ENCODE measurements at regions not wholly inside any gene's neighbourhood (a gene's known extent, or its start where the extent isn't known, plus 50 kb on each side); places are given as distances from the start of the nearest gene placed in this dataset.
A peak's percentile ranks its signal among the peaks of the same experiment; 100 is the strongest.

DNA sequence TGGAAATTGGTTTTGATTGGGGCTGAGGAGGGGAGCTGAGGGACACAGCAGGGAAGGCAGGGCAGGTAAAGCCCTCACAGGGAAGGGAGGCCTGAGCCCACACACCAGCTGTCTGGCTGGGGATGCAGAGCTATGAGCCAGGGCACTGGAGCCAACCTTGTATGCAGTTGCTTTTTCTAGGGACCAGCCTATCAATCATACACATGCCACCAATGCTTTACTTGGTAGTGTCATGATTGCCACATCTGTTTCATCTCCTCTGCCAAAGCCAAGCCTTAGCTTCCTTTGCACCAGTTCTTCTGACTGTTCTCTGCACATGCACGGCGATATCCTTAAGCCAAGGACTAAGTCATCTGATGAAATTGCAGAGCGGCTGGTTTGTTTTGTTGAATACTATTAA, 207.1 kb upstream of the PLET1 start:
- DNase-seq, result no peak

DNA sequence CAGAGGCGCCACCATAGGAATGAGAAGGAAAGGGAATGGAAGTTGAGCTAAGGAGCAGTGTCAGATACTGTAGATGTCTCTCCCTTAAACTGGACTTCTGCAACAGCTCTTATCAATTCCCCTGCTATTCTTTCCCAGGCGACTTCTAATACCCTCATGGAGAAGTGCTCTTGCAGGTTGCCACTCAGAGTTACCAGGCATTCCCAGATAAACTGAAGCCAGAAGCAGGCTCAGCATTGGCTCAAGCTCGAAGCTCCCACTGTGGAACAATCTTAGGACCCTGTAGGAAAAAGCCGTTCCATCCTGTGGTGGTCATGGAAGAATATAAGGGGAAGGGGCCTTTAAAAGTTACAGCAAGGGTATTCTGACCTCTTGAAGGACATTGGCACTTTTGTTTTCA, 208.7 kb upstream of the PLET1 start:
- no peak for DNase-seq

DNA sequence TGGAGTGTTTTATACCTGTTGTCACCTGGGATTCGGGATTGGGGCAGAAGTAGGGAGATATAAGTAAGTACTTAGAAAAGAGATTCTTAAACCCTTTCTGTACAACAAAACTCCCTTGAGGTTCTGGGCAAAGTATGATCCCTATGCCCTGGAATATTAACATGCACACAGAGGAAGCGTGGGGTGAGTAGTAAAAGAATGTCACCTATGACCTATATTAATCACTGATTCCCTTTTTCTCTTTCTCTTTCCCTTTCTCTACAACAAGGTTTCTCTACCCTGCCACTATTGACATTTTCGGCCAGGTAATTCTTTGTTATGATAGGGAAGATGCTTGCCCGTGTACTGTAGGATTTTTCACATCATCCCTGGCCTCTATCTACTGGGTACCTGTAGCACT, 209.7 kb upstream of the PLET1 start:
- no peak for DNase-seq

DNA sequence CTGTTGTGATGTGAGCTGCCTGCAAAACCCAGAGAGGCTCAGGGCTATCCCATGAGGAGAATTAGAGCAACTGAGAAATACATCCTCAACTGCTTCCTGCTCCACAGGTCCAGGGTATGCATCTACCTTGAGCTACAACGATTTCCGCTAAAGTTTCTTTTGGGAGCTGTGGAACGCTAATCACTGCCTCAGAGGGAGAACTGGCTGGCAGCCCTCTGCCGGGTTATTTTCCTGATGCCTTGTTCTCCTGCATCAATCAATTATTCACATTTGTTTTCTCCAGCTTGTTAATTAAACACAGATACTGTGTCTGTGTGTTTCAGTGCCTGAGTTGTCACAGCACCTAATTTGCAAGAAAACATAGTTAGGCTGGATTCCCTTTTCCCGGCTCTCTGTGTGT, 211.1 kb upstream of the PLET1 start:
- DNase-seq, result no peak

DNA sequence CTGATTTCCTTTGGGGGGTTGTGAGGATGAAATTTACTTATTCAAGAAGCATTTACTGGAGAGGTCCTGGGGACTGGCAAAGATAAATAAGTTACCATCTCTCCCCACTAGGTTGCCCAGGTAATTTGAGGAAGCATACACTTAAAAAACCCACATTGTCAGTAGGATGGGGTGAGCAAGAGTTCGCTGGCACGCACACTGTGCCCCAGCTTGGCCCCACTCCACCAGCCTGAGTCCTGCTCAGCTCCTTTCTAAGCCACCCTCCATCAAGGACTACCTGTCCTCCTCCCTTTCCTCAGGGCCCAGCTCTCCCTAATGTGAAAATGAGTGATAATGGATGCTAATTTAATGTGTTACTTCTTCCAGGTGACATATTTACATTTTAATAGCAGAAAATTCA, 216.5 kb upstream of the PLET1 start:
- no peak for DNase-seq

DNA sequence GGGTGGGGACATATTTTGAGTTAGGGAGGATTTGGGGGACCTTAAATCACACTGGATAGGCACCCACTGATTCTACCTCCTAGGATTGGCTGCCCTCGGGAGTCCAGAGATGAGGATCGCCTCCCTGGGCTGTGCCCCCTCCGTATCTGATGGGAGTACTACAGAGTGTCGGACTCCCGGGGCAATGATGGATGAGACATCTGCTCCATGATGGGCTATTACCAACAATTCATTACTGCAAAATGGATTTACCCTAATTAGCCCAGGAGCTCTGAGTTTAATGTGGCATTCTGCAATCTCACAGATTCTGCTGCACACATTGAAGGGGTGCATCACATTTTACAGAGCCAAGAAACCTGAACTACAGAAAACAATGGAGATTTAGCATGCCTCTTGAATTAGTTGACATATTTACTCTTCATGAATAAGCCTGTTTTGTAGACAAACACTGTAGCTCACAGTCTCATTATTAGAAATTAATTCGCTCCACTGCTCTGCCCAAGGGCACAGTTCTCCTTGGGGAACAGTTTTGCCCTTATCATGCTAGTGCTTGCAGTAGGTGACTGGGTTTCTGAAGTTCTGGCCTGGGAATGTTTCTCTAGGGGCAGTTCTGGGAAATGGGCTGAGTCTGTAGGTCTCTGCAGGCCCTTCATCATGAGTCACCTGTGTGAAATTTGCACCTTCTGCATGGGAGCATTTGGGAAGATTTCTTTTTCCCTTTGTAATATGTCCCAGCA, 217.1 kb upstream of the PLET1 start:
- DNase-seq, result peak; percentile 53

DNA sequence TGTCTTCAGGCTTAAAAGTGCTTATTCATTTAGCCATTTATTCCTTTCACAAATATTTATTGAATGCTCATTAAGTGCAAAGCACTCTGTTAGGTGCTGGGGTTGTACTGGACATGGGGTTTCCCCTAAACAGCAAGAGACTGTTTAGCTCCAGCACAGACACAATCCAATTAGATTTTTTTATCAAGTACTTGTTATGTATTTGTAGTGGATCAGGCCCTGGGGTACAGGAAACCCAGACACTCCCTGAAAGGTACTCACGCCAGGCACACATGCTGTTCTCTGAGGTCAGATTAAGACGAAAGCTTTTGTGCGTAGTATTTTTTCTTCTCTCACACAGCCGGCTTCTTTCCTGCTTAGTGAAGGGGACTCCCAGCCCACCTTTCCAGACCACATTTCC, 218.1 kb upstream of the PLET1 start:
- DNase-seq, result no peak

DNA sequence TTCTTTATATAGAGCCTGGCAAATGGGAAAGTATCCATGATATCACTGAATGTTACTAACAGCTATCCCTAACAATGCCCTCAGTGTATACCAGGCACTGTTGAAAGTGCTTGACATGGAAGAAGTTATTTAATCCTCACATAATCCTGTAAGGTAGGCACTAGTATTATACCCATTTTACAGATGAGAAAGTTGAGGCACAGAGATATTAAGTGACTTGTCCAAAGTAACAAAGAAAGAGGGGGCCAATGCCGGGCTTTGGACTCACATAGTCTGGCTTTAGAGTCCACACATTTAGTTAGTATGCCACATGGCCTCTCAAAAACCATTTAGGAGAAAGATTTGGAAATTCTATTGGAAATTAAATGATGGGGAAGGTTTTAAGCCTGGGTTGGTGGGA, 220.8 kb upstream of the PLET1 start:
- no peak for DNase-seq

DNA sequence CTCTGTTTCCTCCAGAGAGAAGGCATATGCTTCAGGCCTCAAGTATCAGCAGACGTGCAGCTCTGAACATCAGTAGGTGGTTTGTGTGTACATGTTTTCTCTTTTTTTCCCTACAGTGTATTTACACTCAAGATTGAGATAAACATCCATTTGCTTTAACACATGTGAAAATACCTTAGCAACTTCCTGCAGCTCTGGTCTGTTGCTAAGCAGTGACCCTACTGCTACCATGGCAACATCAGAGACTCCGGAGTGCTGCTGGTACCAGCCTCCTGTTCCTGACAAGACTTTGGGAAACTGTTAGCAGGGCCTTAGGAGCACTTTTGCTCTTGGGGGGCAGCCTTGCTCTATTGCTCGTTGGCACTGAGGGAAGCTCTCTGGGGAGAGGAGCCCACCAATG, 221.2 kb upstream of the PLET1 start:
- DNase-seq, result no peak

DNA sequence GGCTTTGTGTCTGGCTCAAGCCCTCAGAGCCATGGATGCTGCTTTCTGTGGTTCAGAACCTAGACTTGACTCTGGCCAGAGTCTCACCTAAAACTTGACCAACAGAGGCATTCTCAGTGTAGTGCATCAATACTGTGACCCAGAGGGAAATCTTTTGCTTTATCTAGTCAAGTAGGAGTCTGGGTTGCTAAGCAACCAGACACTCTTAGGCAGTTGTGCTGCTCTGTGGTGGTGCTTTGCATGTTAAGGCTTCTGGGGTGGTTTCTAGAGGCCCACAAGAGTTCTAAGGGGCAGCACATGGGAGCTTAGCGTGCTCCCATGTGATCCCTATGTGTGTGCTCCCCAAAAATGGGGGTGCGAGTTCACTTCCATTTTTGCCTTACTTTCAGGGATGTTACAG, 224.6 kb upstream of the PLET1 start:
- peak; percentile 37 for DNase-seq

DNA sequence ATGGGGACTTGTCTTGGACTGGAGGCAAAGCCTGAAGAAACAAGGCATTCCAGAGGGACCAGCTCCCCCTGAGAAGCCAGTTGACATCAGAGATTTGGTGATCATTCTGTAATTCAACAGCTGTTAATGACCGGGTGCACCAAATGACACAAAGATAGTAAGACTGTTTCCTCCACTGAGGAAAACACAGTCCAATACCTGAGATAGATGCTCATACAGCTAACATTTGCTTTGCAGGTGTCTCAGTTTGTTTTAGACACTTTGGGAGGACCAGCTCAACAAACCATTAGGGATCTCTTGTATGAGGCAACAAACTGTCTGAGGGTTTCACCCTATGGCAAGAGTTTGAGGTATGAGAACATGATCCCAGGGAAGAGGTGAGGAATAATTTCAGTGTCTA, 237.2 kb upstream of the PLET1 start:
- no peak for DNase-seq

DNA sequence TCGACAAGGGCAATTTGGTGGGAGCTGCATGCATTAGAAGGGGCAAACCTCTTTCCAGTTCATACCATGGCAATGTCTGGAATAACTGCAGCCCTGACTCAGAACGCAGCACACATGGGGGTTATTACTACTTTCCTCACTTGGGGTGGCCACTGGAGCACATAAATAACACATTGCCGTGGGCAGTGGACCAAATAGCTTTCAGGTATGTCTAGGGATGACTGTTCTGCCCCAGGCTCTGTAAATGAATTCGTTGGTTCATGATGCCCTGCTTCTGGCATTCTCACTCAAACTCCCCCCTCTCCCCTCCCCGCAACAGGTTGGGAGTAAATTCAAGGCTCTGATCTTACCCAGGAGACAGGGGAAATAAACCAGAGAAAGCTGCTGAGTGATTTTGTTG, 238.0 kb upstream of the PLET1 start:
- no peak for DNase-seq

DNA sequence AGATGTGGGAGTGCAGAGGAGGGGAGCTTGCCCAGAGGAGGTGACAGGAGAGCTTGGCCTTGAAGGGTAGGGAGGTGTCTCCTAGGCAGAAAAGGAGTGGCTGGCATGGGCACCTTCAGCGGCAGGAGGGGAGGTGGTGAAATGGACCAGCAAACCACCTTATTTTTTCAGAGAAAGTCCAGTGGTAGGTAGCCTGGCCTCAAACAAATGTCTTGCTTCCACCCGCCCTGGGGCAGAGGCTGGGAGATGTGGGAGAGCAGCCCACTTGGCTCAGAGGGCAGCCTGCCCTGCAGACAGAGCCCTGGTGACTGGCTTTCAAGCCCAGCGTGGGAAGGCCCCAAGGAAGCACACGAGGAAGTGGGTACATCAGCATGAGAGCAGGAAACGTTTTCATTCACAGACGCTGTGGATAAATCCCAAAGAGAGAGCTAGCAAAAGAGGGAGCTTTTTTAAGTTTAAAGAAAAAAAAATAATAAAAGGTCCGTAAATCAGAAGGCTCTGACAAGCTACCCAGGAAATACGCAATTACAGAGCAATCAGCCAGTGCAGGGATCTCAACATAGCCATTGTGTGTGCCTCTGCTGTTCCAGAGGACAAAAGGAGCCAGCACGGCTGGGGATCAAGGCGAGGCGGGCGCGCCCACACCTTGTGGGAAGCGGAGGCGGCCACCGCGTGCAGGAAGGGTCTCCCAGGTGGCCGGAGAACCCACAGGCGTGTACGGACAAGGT, 238.7 kb upstream of the PLET1 start:
- no peak for DNase-seq

DNA sequence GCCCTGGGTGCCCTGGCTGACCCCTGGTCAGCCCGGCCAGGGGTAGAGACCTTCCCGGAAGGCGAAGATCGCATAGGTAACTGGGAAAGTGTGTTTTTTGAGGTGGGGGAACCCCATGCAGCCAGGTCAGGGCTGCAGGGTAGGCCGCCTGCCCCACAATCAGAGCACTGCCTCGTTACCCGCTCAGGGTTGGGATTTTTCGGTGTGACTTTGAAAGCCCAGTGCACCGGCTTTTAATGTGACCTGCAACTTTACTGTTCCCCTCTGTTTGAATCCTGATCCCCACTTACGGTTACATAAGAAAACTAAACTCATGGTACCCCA, 239.2 kb upstream of the PLET1 start:
- no peak for DNase-seq

DNA sequence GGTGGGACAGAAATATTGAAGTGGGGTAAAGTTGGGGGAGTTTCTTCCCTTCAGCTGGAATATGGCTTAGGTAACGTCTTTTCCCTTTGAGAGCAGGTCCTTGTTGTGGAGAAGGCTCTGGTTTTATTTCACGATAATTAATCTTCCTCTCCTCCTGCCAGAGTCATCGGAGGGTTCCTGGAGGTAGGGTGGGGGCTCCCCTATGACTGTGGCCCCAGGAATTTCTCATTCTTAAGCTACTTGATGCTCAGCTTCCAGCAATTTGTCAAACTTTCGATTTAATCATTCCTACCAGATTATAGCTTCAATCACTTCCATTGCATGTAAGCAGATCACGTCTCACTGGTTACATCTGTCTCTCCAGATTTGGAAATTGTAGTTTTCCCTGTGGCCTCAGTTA, 242.8 kb upstream of the PLET1 start:
- no peak for DNase-seq

DNA sequence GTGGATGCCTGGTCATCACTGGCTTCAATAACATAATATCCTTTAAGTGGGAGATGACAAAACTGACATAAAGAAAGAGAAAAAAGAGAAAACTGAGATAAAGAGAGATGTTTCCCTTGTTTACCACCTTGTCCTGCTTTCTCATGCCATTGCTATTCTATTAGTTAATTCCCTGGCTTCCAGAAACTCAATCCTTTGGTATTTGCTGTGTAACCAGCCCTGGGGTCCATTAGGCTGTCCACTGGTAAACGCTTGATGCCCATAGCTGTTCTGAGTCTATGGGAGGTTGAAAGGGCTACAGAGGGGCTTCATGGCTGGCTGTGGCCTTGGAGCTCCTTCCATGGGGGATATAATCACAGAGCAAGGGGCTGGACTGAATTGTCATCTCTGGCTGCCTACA, 243.4 kb upstream of the PLET1 start:
- no peak for DNase-seq

DNA sequence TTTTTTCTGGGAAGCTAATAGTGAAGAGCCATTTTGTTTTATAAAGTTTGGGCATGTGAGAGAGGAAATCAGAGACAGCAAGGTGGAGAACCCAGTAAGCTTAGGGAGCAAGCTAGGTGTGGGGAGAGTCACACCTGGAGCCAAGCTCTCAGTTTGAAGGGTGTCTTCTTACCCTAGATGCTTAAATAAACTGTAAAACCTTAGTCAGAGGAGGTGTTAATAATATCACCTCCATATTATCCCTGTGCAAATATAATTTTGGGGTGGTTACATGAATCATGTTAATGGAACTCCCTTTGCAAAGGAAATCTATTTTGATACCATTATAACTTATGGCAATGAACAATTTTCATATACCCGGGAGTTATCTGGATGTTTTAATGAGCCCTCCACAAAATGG, 246.2 kb upstream of the PLET1 start:
- DNase-seq, result no peak

DNA sequence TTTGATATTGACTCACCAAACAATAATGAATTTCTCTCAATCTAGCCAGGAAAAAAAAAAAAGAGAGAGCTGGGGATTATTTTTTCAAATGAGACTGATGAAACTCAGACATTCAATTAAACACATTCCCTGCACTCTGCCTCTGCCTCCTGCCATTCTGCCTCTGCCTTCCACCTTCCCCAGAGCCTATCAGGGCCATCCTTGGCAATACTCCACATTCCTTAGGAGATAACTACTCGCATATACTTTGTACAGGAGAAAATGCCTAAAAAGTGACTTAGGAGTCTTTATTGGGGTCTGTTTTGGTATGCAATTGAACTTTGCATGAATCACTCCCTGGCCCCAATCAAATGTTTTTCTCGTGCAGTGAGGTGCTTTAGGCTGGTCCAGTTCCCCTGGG, 246.6 kb upstream of the PLET1 start:
- no peak for DNase-seq

DNA sequence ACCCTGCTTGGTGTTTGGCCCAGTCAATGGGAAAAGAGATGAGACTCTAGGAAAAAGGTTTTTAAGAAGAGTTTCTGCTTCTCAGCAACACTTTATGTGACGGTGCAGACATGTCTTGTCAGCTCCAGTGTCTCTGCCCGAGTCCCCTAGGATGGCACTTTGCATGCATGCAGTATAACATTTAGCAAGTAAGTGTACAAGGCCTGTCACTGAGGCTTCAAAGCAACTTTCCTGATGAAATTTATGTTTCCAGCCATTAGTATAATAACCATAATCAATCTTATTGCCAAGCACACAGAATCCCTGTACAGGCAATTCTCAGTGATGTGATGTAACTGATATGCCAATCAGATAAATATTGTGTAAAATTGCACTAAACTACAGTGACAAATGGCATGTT, 248.1 kb upstream of the PLET1 start:
- no peak for DNase-seq

DNA sequence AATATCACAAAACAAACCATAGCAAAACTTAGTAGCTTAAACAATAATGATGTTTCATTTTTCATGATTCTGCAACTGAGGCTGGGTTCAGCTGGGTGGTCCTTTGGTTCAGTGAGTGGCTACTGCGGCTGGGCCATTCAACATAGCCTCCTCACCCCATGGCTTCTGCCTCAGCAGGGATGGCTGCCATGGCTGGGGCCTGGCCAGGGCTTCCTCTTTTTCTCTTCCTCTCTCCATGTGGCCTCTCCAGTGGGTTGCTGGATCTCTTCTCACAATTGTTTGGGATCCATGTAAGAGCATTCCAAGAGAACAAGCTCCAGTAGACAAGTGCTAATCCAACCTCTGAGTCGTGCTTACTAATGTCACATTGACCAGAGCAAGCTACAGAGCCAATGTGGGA, 248.6 kb upstream of the PLET1 start:
- DNase-seq, result no peak

DNA sequence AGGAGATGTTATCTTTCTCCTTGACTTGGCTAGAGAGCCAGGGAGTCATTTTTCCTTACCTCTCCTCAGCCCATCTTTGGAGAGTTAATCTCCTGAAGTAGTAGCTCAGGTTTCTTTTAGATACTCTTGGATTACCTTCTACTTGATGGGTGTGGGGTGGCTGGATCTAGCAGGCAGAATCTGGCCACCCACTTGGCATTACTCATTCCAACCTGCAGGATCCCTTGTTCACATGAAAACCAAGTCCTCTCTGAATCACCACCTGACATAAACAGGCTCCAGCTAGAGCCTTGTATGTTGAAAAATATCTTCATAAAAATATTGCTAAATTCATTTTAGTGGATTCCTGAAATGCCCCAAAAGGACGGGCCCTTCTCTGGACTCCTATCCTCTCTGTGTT, 250.6 kb upstream of the PLET1 start:
- DNase-seq, result no peak

DNA sequence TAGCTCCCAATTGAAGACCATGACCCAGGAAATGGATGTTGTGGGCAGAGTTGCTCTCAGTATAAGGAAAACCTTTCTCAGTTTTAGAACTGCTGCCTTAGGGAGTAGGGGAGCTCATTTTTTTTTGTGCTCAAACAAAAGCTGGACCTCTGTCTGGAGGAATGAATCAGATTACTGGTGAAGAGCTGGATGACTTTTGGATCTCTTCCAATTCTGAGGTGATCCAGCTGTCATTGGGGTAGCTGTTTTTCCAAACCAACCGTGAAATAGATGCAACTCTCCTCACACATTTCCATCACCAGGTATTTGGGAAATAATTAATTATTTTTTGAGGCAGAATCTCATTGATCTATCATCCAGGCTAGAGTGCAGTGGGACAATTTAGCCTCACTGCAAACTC, 251.3 kb upstream of the PLET1 start:
- DNase-seq, result no peak

DNA sequence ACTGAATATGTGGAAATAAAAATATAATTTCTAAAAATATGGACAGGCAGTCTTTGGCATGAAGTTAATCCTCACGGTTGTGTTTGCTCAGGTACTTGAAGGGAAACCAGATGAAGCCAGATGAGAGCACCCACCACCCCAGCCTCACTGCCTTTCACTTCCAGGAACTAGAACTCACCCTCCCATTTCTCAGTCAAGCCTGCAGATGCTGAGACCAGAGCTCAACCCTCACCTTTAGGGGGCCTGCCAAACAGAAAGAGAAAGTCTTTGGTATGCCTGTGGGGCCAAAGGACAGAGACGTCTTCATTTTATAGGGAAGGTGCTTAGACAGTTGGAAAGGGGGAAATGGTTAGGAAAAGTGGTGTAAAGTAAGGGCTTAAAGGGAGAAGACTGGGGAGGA, 252.8 kb upstream of the PLET1 start:
- no peak for DNase-seq

DNA sequence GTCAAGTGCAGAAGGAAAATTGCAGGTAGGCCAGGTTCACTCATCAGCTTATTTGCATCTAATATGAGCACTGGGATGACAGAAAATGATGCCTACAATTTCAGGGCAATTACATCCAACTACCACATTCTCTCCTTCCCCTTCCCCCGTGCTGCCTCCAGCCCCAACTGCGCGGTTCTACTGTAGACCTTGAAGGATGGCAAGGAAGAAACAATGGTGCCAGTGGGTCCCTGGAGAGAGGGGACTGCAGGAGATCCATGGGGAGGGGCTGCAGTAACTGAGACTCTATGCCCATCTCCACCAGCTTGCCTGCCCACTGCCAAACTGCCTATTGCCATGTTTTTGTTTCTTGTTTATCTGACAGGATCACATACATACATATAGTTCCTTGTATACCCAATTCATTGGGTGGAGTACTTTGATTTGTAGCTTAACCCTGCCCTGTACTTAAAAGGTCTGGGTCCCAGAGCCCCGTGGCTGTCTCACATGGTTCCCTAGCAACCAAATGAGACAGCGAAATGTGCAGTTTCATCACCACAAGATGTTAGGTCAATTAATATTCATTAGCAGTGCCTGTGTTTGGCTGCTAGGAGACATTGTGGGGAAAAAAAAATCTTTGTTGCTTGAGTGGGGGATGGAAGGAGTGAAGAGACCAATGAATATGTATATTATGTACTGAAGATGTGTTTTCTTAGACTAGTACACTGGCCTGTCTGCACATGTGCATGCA, 253.5 kb upstream of the PLET1 start:
- peak; percentile 59 for DNase-seq
